Gastroesophageal sphincter (tissue), 4 donors: ENCODE measurements at regions not wholly inside any gene's neighbourhood (a gene's known extent, or its start where the extent isn't known, plus 50 kb on each side); places are given as distances from the start of the nearest gene placed in this dataset.

ENCODE experiments used
- ATAC-seq: fragments of 150-250 bp; one replicate; pipeline ENCODE4 v1.9.1; 2016; ENCODE audit warnings: mild to moderate bottlenecking, moderate library complexity
- H3K27ac ChIP-seq, 4 donors: fragments of 200-600 bp; sonication (generic) in 3 of 4; 1 replicate in 3 of 4; 2 replicates in 1 of 4; pipeline ENCODE4 v1.5.1; 2016 to 2019
- H3K27me3 ChIP-seq: fragments of 200-600 bp; sonication (generic); one replicate; pipeline ENCODE4 v1.5.1; 2019
- H3K36me3 ChIP-seq, 2 donors: fragments of 200-600 bp; sonication (generic); one replicate each; pipeline ENCODE4 v1.5.1; 2019; ENCODE audit warnings: control low read depth in 1 of 2
- H3K4me1 ChIP-seq, 3 donors: fragments of 200-600 bp; sonication (generic); 1 replicate in 2 of 3; 2 replicates in 1 of 3; pipeline ENCODE4 v1.5.1; 2016 to 2019; ENCODE audit warnings: control low read depth in 2 of 3
- H3K4me3 ChIP-seq, 2 donors: fragments of 200-600 bp; sonication (generic); one replicate each; pipeline ENCODE4 v1.5.1; 2019; ENCODE audit warnings: mild to moderate bottlenecking in 1 of 2, moderate library complexity in 1 of 2
- H3K9me3 ChIP-seq, 3 donors: fragments of 200-600 bp; sonication (generic); one replicate each; pipeline ENCODE4 v1.5.1; 2017 to 2019; ENCODE audit warnings: control low read depth in 2 of 3
- EP300 ChIP-seq: sonication (generic); formaldehyde crosslinking; IDR thresholded peaks from one replicate; pipeline ENCODE4 v1.6.1; 2017; ENCODE audit warnings: antibody characterized with exemption, mild to moderate bottlenecking
- POLR2A ChIP-seq, 2 donors: fragments of 450-650 bp; IDR thresholded peaks; one replicate each; pipeline ENCODE4 v1.6.1; 2017; ENCODE audit warnings: antibody characterized with exemption in 2 of 2, mild to moderate bottlenecking in 2 of 2, moderate library complexity in 1 of 2
- POLR2AphosphoS5 ChIP-seq: sonication (generic); formaldehyde crosslinking; IDR thresholded peaks from one replicate; pipeline ENCODE4 v1.6.1; 2017; ENCODE audit warnings: antibody characterized with exemption
- WGBS, 2 donors: methylation state at CpG; one replicate each; pipeline ENCODE4 v1.1.5; 2018; ENCODE audit warnings: low coverage in 1 of 2; 5-methylcytosine and 5-hydroxymethylcytosine counted together
- TF ChIP-seq, protein P1 (sequence below), 4 experiments: fragments of 200-600 bp in 2 of 4; fragments of 450-650 bp in 2 of 4; sonication (generic) in 1 of 4; IDR thresholded peaks; one replicate each; pipeline ENCODE4 v1.5.1; 2017 to 2019; ENCODE audit warnings: antibody characterized with exemption in 4 of 4, mild to moderate bottlenecking in 2 of 4, moderate library complexity in 2 of 4

DNA sequence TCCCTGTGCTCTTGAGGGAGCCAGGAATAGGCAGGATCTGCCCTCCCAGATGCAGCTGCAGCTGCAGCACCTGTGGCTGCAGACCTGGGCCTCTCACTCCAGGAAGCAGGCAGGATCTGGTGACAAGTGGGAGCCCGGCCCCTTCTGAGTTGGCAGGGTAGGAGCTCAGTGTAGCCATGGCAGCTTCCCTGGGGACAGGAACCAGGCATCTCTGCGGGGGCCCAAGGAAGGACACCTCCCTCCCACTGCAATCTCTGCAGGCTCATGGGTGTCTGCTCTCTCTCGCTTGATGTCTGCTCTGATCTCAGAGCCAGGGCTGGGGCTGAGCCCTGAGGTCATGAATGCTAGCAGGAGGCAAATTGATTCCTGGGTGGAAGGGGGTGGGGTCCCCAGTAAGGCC lies 592.5 kb upstream of the CA10 start:
- Histone ChIP-seq H3K4me1 (no peaks in the 10 kb centered on the region), H3K4me3 (no peak overlapping the region), H3K36me3 (no peaks in the 10 kb centered on the region), H3K27ac (no peak overlapping the region), H3K9me3 (no peaks in the 10 kb centered on the region), H3K27me3 (no peaks in the 10 kb centered on the region)
- no peak for ATAC-seq
- WGBS, 2 donors, result no CpG with 5 or more reads among the region's 3 CpGs
- no peak for TF ChIP-seq EP300
- TF ChIP-seq, protein P1, sequence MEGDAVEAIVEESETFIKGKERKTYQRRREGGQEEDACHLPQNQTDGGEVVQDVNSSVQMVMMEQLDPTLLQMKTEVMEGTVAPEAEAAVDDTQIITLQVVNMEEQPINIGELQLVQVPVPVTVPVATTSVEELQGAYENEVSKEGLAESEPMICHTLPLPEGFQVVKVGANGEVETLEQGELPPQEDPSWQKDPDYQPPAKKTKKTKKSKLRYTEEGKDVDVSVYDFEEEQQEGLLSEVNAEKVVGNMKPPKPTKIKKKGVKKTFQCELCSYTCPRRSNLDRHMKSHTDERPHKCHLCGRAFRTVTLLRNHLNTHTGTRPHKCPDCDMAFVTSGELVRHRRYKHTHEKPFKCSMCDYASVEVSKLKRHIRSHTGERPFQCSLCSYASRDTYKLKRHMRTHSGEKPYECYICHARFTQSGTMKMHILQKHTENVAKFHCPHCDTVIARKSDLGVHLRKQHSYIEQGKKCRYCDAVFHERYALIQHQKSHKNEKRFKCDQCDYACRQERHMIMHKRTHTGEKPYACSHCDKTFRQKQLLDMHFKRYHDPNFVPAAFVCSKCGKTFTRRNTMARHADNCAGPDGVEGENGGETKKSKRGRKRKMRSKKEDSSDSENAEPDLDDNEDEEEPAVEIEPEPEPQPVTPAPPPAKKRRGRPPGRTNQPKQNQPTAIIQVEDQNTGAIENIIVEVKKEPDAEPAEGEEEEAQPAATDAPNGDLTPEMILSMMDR (IDR thresholded peaks at IDR 0.05), result no peak
- no peak for TF ChIP-seq POLR2A (IDR thresholded peaks at IDR 0.05)
- no peak for TF ChIP-seq POLR2AphosphoS5

DNA sequence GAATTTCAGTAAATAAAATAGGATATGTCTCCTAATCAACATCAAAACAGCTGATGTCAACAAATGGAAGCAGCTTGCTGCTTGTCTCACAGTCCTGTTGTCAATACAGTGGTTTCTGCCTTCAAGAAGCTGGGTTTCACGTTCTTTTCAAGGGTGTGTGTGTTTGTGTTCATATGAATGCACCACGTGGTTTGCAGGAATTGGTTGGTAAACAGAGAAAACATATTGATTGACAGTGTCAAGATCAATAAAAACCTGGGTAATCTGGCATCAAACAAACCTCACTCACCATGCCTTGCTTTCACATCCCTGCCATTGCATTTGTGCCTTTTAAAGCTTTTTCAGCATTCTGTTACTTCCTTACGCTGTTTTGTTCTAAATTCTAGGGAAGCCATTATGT lies 585.7 kb upstream of the CA10 start:
- no peaks in the 10 kb centered on the region for H3K9me3 ChIP-seq
- 47 to 53% methylated on average over 3 of the region's 3 CpGs for WGBS, 2 donors
- H3K27ac ChIP-seq, result no peak overlapping the region
- ATAC-seq, result no peak
- H3K27me3 ChIP-seq, result no peaks in the 10 kb centered on the region
- H3K4me3 ChIP-seq, result no peak overlapping the region
- TF ChIP-seq POLR2A (IDR thresholded peaks at IDR 0.05), result no peak
- no peak for TF ChIP-seq POLR2AphosphoS5
- TF ChIP-seq EP300, result no peak
- TF ChIP-seq, protein P1 (IDR thresholded peaks at IDR 0.05), result no peak
- H3K4me1 ChIP-seq, result no peaks in the 10 kb centered on the region
- H3K36me3 ChIP-seq, result no peaks in the 10 kb centered on the region

DNA sequence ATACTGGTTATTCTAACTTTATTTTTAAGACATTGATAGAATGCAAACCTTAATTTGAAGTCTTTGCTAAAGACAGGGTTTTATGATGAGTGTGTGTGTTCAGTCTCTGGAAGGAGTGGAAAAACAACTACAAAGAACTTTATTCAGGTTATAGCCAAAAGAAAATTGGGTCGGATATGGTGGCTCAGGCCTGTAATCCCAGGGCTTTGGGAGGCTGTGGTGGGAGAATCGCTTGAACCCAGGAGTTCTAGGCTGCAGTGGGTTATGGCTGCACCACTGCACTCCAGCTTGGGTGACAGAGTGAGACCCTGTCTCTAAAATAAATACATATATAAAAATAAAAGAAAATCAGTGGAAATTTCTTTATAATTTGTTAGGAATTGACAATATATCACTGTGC lies 581.5 kb upstream of the CA10 start:
- Histone ChIP-seq H3K36me3 (no peaks in the 10 kb centered on the region), H3K4me3 (no peak overlapping the region), H3K27ac (no peak overlapping the region), H3K9me3 (no peaks in the 10 kb centered on the region), H3K4me1 (no peaks in the 10 kb centered on the region), H3K27me3 (no peaks in the 10 kb centered on the region)
- WGBS, 2 donors, result 73 to 78% methylated on average over 2 of the region's 2 CpGs
- TF ChIP-seq POLR2A (IDR thresholded peaks at IDR 0.05), result no peak
- TF ChIP-seq POLR2AphosphoS5, result no peak
- TF ChIP-seq EP300, result no peak
- TF ChIP-seq, protein P1 (IDR thresholded peaks at IDR 0.05), result no peak
- no peak for ATAC-seq

DNA sequence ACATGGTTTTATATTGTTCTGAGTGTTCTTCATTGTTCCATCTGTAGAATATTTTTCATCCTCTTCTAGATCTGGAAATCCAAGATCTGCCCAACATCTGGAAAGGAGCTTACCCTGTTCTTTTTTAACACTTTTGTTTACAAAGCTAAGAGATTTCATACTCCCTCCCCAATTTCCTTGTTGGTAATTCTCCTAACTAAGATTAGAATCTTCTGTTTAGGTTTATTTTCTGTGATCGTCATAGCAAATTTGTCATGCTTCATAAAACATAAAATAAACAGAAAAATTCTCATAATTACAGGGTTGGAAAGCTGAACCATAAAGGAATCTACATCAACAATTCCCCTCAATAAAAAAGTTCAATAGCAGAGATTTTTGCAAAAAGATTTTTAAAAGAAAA lies 580.3 kb upstream of the CA10 start:
- ATAC-seq, result no peak
- 33 to 63% methylated on average over 1 of the region's 1 CpG for WGBS, 2 donors
- H3K27ac ChIP-seq, result no peak overlapping the region
- no peaks in the 10 kb centered on the region for H3K27me3 ChIP-seq
- no peaks in the 10 kb centered on the region for H3K9me3 ChIP-seq
- no peaks in the 10 kb centered on the region for H3K4me1 ChIP-seq
- H3K36me3 ChIP-seq, result no peaks in the 10 kb centered on the region
- H3K4me3 ChIP-seq, result no peak overlapping the region
- TF ChIP-seq EP300, result no peak
- TF ChIP-seq, protein P1 (IDR thresholded peaks at IDR 0.05), result no peak
- no peak for TF ChIP-seq POLR2AphosphoS5
- TF ChIP-seq POLR2A (IDR thresholded peaks at IDR 0.05), result no peak

DNA sequence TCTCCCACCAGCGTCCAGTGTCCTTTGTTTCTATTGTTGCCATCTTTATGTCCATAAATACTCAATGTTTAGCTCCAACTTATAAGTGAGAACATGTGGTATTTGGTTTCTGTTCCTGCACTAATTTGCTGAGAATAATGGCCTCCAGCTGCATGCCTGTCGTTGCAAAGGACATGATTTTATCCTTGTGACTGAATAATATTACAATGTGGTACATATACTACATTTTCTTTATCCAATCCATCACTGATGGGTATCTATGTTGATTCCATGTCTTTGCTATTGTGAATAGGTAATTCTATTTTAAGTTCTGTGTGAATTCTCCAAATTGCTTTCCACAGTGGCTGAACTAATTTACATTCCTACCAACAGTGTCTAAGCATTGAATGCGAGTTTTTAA lies 578.6 kb upstream of the CA10 start:
- ATAC-seq, result no peak
- WGBS, 2 donors, result 52 to 72% methylated on average over 3 of the region's 3 CpGs
- TF ChIP-seq EP300 (no peak), POLR2A (IDR thresholded peaks at IDR 0.05) (no peak), POLR2AphosphoS5 (no peak)
- TF ChIP-seq, protein P1 (IDR thresholded peaks at IDR 0.05), result no peak
- Histone ChIP-seq H3K4me1 (no peaks in the 10 kb centered on the region), H3K36me3 (no peaks in the 10 kb centered on the region), H3K27me3 (no peaks in the 10 kb centered on the region), H3K9me3 (no peaks in the 10 kb centered on the region), H3K4me3 (no peak overlapping the region), H3K27ac (no peak overlapping the region)
